H9 (cell line): ENCODE measurements at regions not wholly inside any gene's neighbourhood (a gene's known extent, or its start where the extent isn't known, plus 50 kb on each side); places are given as distances from the start of the nearest gene placed in this dataset.

Experiments
- DNase-seq: peaks from one replicate; pipeline ENCODE4 v3.0.0-alpha.2; 2017
- H2AFZ ChIP-seq: one replicate; pipeline ENCODE4 v1.6.1; 2013; ENCODE audit warnings: mild to moderate bottlenecking, low read length, control low read depth, moderate library complexity
- H2AK5ac ChIP-seq: 2 replicates; pipeline ENCODE4 v1.6.1; 2013; ENCODE audit warnings: low read length, control low read depth, mixed read lengths; ENCODE audit not compliant: insufficient read length
- H2BK120ac ChIP-seq: one replicate; pipeline ENCODE4 v1.6.1; 2013; ENCODE audit warnings: low read depth, mild to moderate bottlenecking, low read length, control low read depth, inconsistent platforms; ENCODE audit not compliant: poor library complexity, severe bottlenecking
- H2BK12ac ChIP-seq: 2 replicates; pipeline ENCODE4 v1.6.1; 2013; ENCODE audit warnings: low read length, control low read depth, mixed read lengths, low read depth; ENCODE audit not compliant: insufficient read length
- H2BK15ac ChIP-seq: 2 replicates; pipeline ENCODE4 v1.6.1; 2013; ENCODE audit warnings: low read depth, low read length, control low read depth
- H2BK20ac ChIP-seq: one replicate; pipeline ENCODE4 v1.6.1; 2013; ENCODE audit warnings: low read depth, mild to moderate bottlenecking, low read length, control low read depth, inconsistent platforms; ENCODE audit not compliant: poor library complexity, severe bottlenecking
- H2BK5ac ChIP-seq: 2 replicates; pipeline ENCODE4 v1.6.1; 2013; ENCODE audit warnings: low read length, control low read depth, mixed read lengths; ENCODE audit not compliant: insufficient read length
- H3K14ac ChIP-seq: 2 replicates; pipeline ENCODE4 v1.6.1; 2013; ENCODE audit warnings: low read length, control low read depth; ENCODE audit not compliant: insufficient read depth
- H3K18ac ChIP-seq: 2 replicates; pipeline ENCODE4 v1.6.1; 2013; ENCODE audit warnings: low read depth, mild to moderate bottlenecking, mixed read lengths, low read length, control low read depth; ENCODE audit not compliant: insufficient read length
- H3K23ac ChIP-seq: 2 replicates; pipeline ENCODE4 v1.6.1; 2013; ENCODE audit warnings: low read length, control low read depth, mixed read lengths, low read depth; ENCODE audit not compliant: insufficient read length
- H3K23me2 ChIP-seq: 2 replicates; pipeline ENCODE4 v1.6.1; 2013; ENCODE audit warnings: low read depth, mild to moderate bottlenecking, mixed read lengths, low read length, control low read depth; ENCODE audit not compliant: insufficient read length, poor library complexity, severe bottlenecking
- H3K27ac ChIP-seq: 2 replicates; pipeline ENCODE4 v1.5.1; 2013; ENCODE audit warnings: low read length, control low read depth, mixed read lengths, low read depth; ENCODE audit not compliant: insufficient read length
- H3K27me3 ChIP-seq: 2 replicates; pipeline ENCODE4 v1.6.1; 2013; ENCODE audit warnings: low read length, control low read depth, inconsistent platforms; ENCODE audit not compliant: insufficient read depth
- H3K4ac ChIP-seq: 2 replicates; pipeline ENCODE4 v1.6.1; 2013; ENCODE audit warnings: low read depth, mild to moderate bottlenecking, control low read depth, inconsistent platforms, low read length, moderate library complexity
- H3K4me1 ChIP-seq: 2 replicates; pipeline ENCODE4 v1.6.1; 2013; ENCODE audit warnings: low read length, control low read depth, inconsistent platforms; ENCODE audit not compliant: insufficient read depth
- H3K4me2 ChIP-seq: 2 replicates; pipeline ENCODE4 v1.6.1; 2013; ENCODE audit warnings: low read length, control low read depth, mixed read lengths; ENCODE audit not compliant: insufficient read length, insufficient read depth
- H3K56ac ChIP-seq: 2 replicates; pipeline ENCODE4 v1.6.1; 2013; ENCODE audit warnings: low read depth, mild to moderate bottlenecking, mixed read lengths, low read length, control low read depth; ENCODE audit not compliant: insufficient read length
- H3K79me1 ChIP-seq: 2 replicates; pipeline ENCODE4 v1.6.1; 2013; ENCODE audit warnings: low read depth, mild to moderate bottlenecking, moderate library complexity, low read length, control low read depth, inconsistent platforms; ENCODE audit not compliant: insufficient read depth, poor library complexity, severe bottlenecking
- H3K79me2 ChIP-seq: 2 replicates; pipeline ENCODE4 v1.6.1; 2013; ENCODE audit warnings: low read length, control low read depth, inconsistent platforms; ENCODE audit not compliant: insufficient read depth
- H3K9ac ChIP-seq: 2 replicates; pipeline ENCODE4 v1.6.1; 2013; ENCODE audit warnings: low read length, control low read depth, mixed read lengths; ENCODE audit not compliant: insufficient read length; ENCODE audit errors: extremely low read depth
- H3K9me3 ChIP-seq: one replicate; pipeline ENCODE4 v1.6.1; 2013; ENCODE audit warnings: low read depth, low read length, inconsistent platforms; ENCODE audit not compliant: control insufficient read depth
- H3T11ph ChIP-seq: one replicate; pipeline ENCODE4 v1.6.1; 2013; ENCODE audit warnings: mild to moderate bottlenecking, low read length, control low read depth, inconsistent platforms
- H4K20me1 ChIP-seq: one replicate; pipeline ENCODE4 v1.6.1; 2013; ENCODE audit not compliant: control insufficient read depth, insufficient read length, insufficient read depth
- H4K5ac ChIP-seq: 2 replicates; pipeline ENCODE4 v1.6.1; 2013; ENCODE audit warnings: low read depth, mild to moderate bottlenecking, mixed read lengths, low read length, control low read depth; ENCODE audit not compliant: insufficient read length
- H4K8ac ChIP-seq: replicated peaks from 2 replicates; pipeline ENCODE4 v1.6.1; 2013; ENCODE audit warnings: low read length, control low read depth, mixed read lengths, low read depth; ENCODE audit not compliant: insufficient read length
- H4K91ac ChIP-seq: 2 replicates; pipeline ENCODE4 v1.6.1; 2013; ENCODE audit warnings: low read depth, mild to moderate bottlenecking, moderate library complexity, mixed read lengths, low read length, control low read depth; ENCODE audit not compliant: insufficient read length
- H3K27ac Mint-ChIP-seq, 3 experiments: 2 replicates in 2 of 3; 3 replicates in 1 of 3; pipeline ENCODE4 v1.8.0; 2020 to 2021; ENCODE audit warnings: mixed read lengths in 3 of 3, mild to moderate bottlenecking in 1 of 3, moderate library complexity in 1 of 3
- H3K27me3 Mint-ChIP-seq: 2 replicates; pipeline ENCODE4 v1.8.0; 2021; ENCODE audit warnings: low read depth, mild to moderate bottlenecking, moderate library complexity, mixed read lengths
- H3K36me3 Mint-ChIP-seq, 3 experiments: 2 replicates in 2 of 3; 3 replicates in 1 of 3; pipeline ENCODE4 v1.8.0; 2020 to 2021; ENCODE audit warnings: low read depth in 3 of 3, mixed read lengths in 3 of 3; ENCODE audit not compliant: insufficient read depth in 1 of 3
- H3K4me1 Mint-ChIP-seq, 2 experiments: 2 replicates each; pipeline ENCODE4 v1.8.0; 2020; ENCODE audit warnings: mixed read lengths in 2 of 2
- H3K4me3 Mint-ChIP-seq, 2 experiments: 2 replicates in 1 of 2; 3 replicates in 1 of 2; pipeline ENCODE4 v1.8.0; 2020 to 2021; ENCODE audit warnings: mild to moderate bottlenecking in 2 of 2, mixed read lengths in 2 of 2, moderate library complexity in 1 of 2
- H3K9me3 Mint-ChIP-seq, 2 experiments: 2 replicates in 1 of 2; 3 replicates in 1 of 2; pipeline ENCODE4 v1.8.0; 2020; ENCODE audit warnings: mild to moderate bottlenecking in 2 of 2, mixed read lengths in 2 of 2, moderate library complexity in 1 of 2
- CTCF ChIP-seq: fragments of 200-600 bp; sonication (generic); conservative IDR thresholded peaks from 3 replicates; pipeline ENCODE4 v1.8.0; 2021; ENCODE audit warnings: antibody characterized with exemption, mild to moderate bottlenecking
- WGBS: extraction: QIAGEN DNeasy Blood & Tissue Kit; methylation state at CpG from one replicate; pipeline ENCODE4 v1.1.7; 2013; ENCODE audit warnings: missing lambda C conversion rate, low lambda C conversion rate, mixed read lengths; ENCODE audit not compliant: insufficient read length; ENCODE audit errors: extremely low coverage; 5-methylcytosine and 5-hydroxymethylcytosine counted together

- H3K4ac ChIP-seq = no peak overlapping the region
- no peak overlapping the region for H4K91ac ChIP-seq
- H3K23ac ChIP-seq = no peak overlapping the region
- H2BK15ac ChIP-seq = no peak overlapping the region
- no peaks in the 10 kb centered on the region; a peak in 1 of 7 replicates for H3K36me3 Mint-ChIP-seq
- no peak overlapping the region for H3K14ac ChIP-seq
- no peak overlapping the region for H2AK5ac ChIP-seq
- no peak overlapping the region for H2BK120ac ChIP-seq
- no CpG with 5 or more reads among the region's 3 CpGs for WGBS
- H3K4me1 Mint-ChIP-seq = peaks cover 7 to 10% of the 10 kb centered on the region in 2 experiments
- no peak overlapping the region for H4K5ac ChIP-seq
- 0 out of 7 replicates have a peak overlapping the region, but pooled peaks of 1 of the 3 experiments have one; percentile 21 for H3K27ac Mint-ChIP-seq
- H3K4me1 ChIP-seq = no peaks in the 10 kb centered on the region
- no peaks in the 10 kb centered on the region for H3K9me3 Mint-ChIP-seq
- H2AFZ ChIP-seq = no peak overlapping the region
- H3K18ac ChIP-seq = no peak overlapping the region
- no peak for TF ChIP-seq CTCF
- no peaks in the 10 kb centered on the region for H3K9me3 ChIP-seq
- no peak overlapping the region for H4K8ac ChIP-seq
- no peak overlapping the region for H2BK12ac ChIP-seq
- H3K56ac ChIP-seq = no peak overlapping the region
- no peak overlapping the region for H2BK5ac ChIP-seq
- no peak overlapping the region for H3K4me2 ChIP-seq
- no peak overlapping the region for H3K4me3 Mint-ChIP-seq
- H3K27me3 ChIP-seq = no peaks in the 10 kb centered on the region
- H3K23me2 ChIP-seq = no peaks in the 10 kb centered on the region
- H2BK20ac ChIP-seq = no peak overlapping the region
- H3K79me1 ChIP-seq = no peaks in the 10 kb centered on the region
- H3K27ac ChIP-seq = no peak overlapping the region
- H4K20me1 ChIP-seq = no peaks in the 10 kb centered on the region
- H3T11ph ChIP-seq = no peak overlapping the region
- H3K27me3 Mint-ChIP-seq = peaks cover 15% of the 10 kb centered on the region
- DNase-seq = no peak
- H3K79me2 ChIP-seq = no peaks in the 10 kb centered on the region
- H3K9ac ChIP-seq = no peak overlapping the region
Observed at GRCh38 chr20:20931024-20931423, 175.1 kb downstream of the LINC00237 start.
